A549 (cell line): ENCODE measurements at regions not wholly inside any gene's neighbourhood (a gene's known extent, or its start where the extent isn't known, plus 50 kb on each side); places are given as distances from the start of the nearest gene placed in this dataset.

Experiments used
- ATAC-seq, 2 experiments: fragments of 200-7000 bp in 1 of 2; fragments of >200 bp in 1 of 2; cut with Nextera tagmentation in 1 of 2; cut with Tn5 transposase in 1 of 2; 3 replicates each; pipeline versions ENCODE4 v1.8.0 to v1.9.1; 2018 to 2020; ENCODE audit warnings: mild to moderate bottlenecking in 1 of 2, moderate library complexity in 1 of 2
- CTCF ChIA-PET: fragments of 300-600 bp; sonication (Branson Sonifier 250); formaldehyde crosslinking; extraction: SDS; loops from one replicate; lab custom pipeline; 2021; ENCODE audit warnings: antibody characterized with exemption, inconsistent platforms; lab: Yijun Ruan, JAX
- POLR2A ChIA-PET: fragments of 350-600 bp; formaldehyde crosslinking; extraction: SDS; loops from one replicate; lab custom pipeline; 2021; ENCODE audit warnings: antibody characterized with exemption, inconsistent platforms; lab: Yijun Ruan, JAX
- DNase-seq, 2 experiments: peaks; one replicate each; pipeline versions ENCODE4 v3.0.0 to v3.0.0-alpha.2; 2011 to 2016; ENCODE audit warnings: low read depth in 1 of 2, low spot score in 1 of 2
- FAIRE-seq: peaks from 2 replicates; lab custom pipeline; 2011; peaks lifted over from hg19 to GRCh38; lab: Jason Lieb, UNC
- H3K27ac ChIP-seq, 2 experiments: fragments of >200 bp; sonication (Bioruptor Twin); formaldehyde crosslinking; 3 replicates each; pipeline ENCODE4 v1.5.1; 2016 to 2017
- H3K4me1 ChIP-seq: fragments of >200 bp; sonication (Bioruptor Twin); formaldehyde crosslinking; 3 replicates; pipeline ENCODE4 v1.6.1; 2016
- H3K4me2 ChIP-seq: fragments of >200 bp; sonication (Bioruptor Twin); formaldehyde crosslinking; 3 replicates; pipeline ENCODE4 v1.6.1; 2016
- H3K4me3 ChIP-seq: fragments of >200 bp; sonication (Bioruptor Twin); formaldehyde crosslinking; 3 replicates; pipeline ENCODE4 v1.5.1; 2016
- H3K9me3 ChIP-seq: fragments of >200 bp; sonication (Bioruptor Twin); formaldehyde crosslinking; 3 replicates; pipeline ENCODE4 v1.6.1; 2016
- CEBPB ChIP-seq, 2 experiments: fragments of >200 bp in 1 of 2; sonication (Bioruptor Twin) in 1 of 2; formaldehyde crosslinking in 1 of 2; IDR thresholded peaks; 2 replicates each; pipeline ENCODE4 v1.6.1; 2012 to 2016
- EHMT2 ChIP-seq: fragments of 200-600 bp; sonication (generic); IDR thresholded peaks from 2 replicates; pipeline ENCODE4 v1.6.1; 2016; ENCODE audit warnings: antibody characterized with exemption, low read depth, mild to moderate bottlenecking, moderate library complexity
- ESRRA ChIP-seq: fragments of 150-350 bp; IDR thresholded peaks from 2 replicates; pipeline ENCODE4 v1.6.1; 2014; ENCODE audit warnings: mild to moderate bottlenecking, low read length, borderline replicate concordance
- HEYL ChIP-seq: fragments of 250-450 bp; sonication (Bioruptor Pico); IDR thresholded peaks from 2 replicates; pipeline ENCODE4 v1.8.0; 2021; ENCODE audit warnings: mild to moderate bottlenecking, moderate library complexity
- HMGXB4 ChIP-seq: fragments of 250-450 bp; sonication (Bioruptor Pico); IDR thresholded peaks from 2 replicates; pipeline ENCODE4 v1.5.0; 2021; ENCODE audit warnings: mild to moderate bottlenecking, moderate library complexity, borderline replicate concordance
- HOXB5 ChIP-seq: fragments of 250-450 bp; sonication (Bioruptor Pico); IDR thresholded peaks from 2 replicates; pipeline ENCODE4 v1.5.0; 2020; ENCODE audit warnings: mild to moderate bottlenecking, moderate library complexity
- KDM5A ChIP-seq: fragments of 200-600 bp; sonication (generic); IDR thresholded peaks from 2 replicates; pipeline ENCODE4 v1.6.1; 2016; ENCODE audit warnings: antibody characterized with exemption, mild to moderate bottlenecking
- MAZ ChIP-seq: fragments of 150-350 bp; IDR thresholded peaks from 2 replicates; pipeline ENCODE4 v1.6.1; 2014; ENCODE audit warnings: antibody characterized with exemption, low read depth, low read length, borderline replicate concordance
- NPAS2 ChIP-seq: fragments of 250-450 bp; sonication (Bioruptor Pico); IDR thresholded peaks from 2 replicates; pipeline ENCODE4 v1.8.0; 2022; ENCODE audit warnings: mild to moderate bottlenecking, moderate library complexity, borderline replicate concordance
- PBX3 ChIP-seq: IDR thresholded peaks from 2 replicates; pipeline ENCODE4 v1.6.1; 2012
- PHF8 ChIP-seq: fragments of 200-600 bp; sonication (generic); IDR thresholded peaks from 2 replicates; pipeline ENCODE4 v1.6.1; 2016; ENCODE audit warnings: low read depth, mild to moderate bottlenecking, antibody characterized with exemption, moderate library complexity, borderline replicate concordance
- POLR2AphosphoS2 ChIP-seq: conservative IDR thresholded peaks from 2 replicates; pipeline ENCODE4 v1.6.1; 2012; ENCODE audit warnings: low read length, improper control_type of control experiment, inconsistent platforms
- RARB ChIP-seq: fragments of 250-450 bp; sonication (Bioruptor Pico); IDR thresholded peaks from 2 replicates; pipeline ENCODE4 v1.8.0; 2021; ENCODE audit warnings: mild to moderate bottlenecking, moderate library complexity
- RFX5 ChIP-seq: fragments of 450-650 bp; IDR thresholded peaks from 2 replicates; pipeline ENCODE4 v1.7.1; 2014; ENCODE audit warnings: antibody characterized with exemption, mild to moderate bottlenecking, moderate library complexity
- SMC3 ChIP-seq: fragments of >200 bp; sonication (Bioruptor Twin); formaldehyde crosslinking; IDR thresholded peaks from 3 replicates; pipeline ENCODE4 v1.6.1; 2018; ENCODE audit warnings: inconsistent platforms
- ZC3H11A ChIP-seq: fragments of 450-650 bp; IDR thresholded peaks from 2 replicates; pipeline ENCODE4 v1.6.1; 2014; ENCODE audit warnings: antibody characterized with exemption, mild to moderate bottlenecking
- ZFP36 ChIP-seq: fragments of 450-650 bp; IDR thresholded peaks from 2 replicates; pipeline ENCODE4 v1.6.1; 2014; ENCODE audit warnings: borderline replicate concordance; ENCODE audit not compliant: partially characterized antibody
- ZNF302 ChIP-seq: fragments of 250-450 bp; sonication (Bioruptor Pico); IDR thresholded peaks from 2 replicates; pipeline ENCODE4 v1.9.0; 2021; ENCODE audit warnings: inconsistent platforms, mild to moderate bottlenecking, moderate library complexity
- WGBS: methylation state at CpG from one replicate; pipeline ENCODE4 v1.1.6; 2017; ENCODE audit errors: missing lambda C conversion rate; 5-methylcytosine and 5-hydroxymethylcytosine counted together
- TF ChIP-seq, protein P1 (sequence below): fragments of 200-600 bp; sonication (generic); IDR thresholded peaks from 2 replicates; pipeline ENCODE4 v1.6.1; 2016; ENCODE audit warnings: antibody characterized with exemption, mild to moderate bottlenecking, moderate library complexity

GRCh38 chr7:131190581-131190980 lies 137.1 kb upstream of the MKLN1 start:
- Histone ChIP-seq H3K9me3 (no peaks in the 10 kb centered on the region), H3K4me1 (peaks cover 80% of the 10 kb centered on the region)
- POLR2A ChIA-PET: interaction anchor here (0.6 to 4.2 kb wide), 2 partner anchors 80 to 428 kb away, joined by 4 to 26 read pairs; no protein-coding TSS in a partner anchor
- TF ChIP-seq HEYL: no peak
- no peak for TF ChIP-seq NPAS2 (CRISPR knock-in tag)
- TF ChIP-seq RFX5: no peak
- TF ChIP-seq ESRRA: no peak
- TF ChIP-seq PHF8: no peak
- no peak for TF ChIP-seq POLR2AphosphoS2
- no peak for TF ChIP-seq HMGXB4
- TF ChIP-seq ZFP36: no peak
- TF ChIP-seq SMC3: no peak
- no peak for TF ChIP-seq HOXB5
- no peak for TF ChIP-seq RARB (CRISPR knock-in tag)
- no peak for TF ChIP-seq ZNF302 (CRISPR knock-in tag)
- TF ChIP-seq KDM5A: no peak
- TF ChIP-seq PBX3: no peak
- no peak for TF ChIP-seq EHMT2
- no peak for TF ChIP-seq MAZ
- TF ChIP-seq, all 56 proteins: peak for 0
- peak overlapping the region; percentile 52 for H3K4me2 ChIP-seq
- peak; percentile 2 to 8; a peak in 2 of 6 replicates for ATAC-seq
- 73% methylated on average over 1 of the region's 1 CpG for WGBS
- FAIRE-seq: no peak
- no peak for DNase-seq
- CTCF ChIA-PET: interaction anchor here (0.5 to 2.2 kb wide), 6 partner anchors 20 to 248 kb away, joined by 3 to 7 read pairs (median 4); no protein-coding TSS in a partner anchor
- H3K4me3 ChIP-seq: no peak overlapping the region
- H3K27ac ChIP-seq: peak overlapping the region; percentile 72 to 90

DNA sequence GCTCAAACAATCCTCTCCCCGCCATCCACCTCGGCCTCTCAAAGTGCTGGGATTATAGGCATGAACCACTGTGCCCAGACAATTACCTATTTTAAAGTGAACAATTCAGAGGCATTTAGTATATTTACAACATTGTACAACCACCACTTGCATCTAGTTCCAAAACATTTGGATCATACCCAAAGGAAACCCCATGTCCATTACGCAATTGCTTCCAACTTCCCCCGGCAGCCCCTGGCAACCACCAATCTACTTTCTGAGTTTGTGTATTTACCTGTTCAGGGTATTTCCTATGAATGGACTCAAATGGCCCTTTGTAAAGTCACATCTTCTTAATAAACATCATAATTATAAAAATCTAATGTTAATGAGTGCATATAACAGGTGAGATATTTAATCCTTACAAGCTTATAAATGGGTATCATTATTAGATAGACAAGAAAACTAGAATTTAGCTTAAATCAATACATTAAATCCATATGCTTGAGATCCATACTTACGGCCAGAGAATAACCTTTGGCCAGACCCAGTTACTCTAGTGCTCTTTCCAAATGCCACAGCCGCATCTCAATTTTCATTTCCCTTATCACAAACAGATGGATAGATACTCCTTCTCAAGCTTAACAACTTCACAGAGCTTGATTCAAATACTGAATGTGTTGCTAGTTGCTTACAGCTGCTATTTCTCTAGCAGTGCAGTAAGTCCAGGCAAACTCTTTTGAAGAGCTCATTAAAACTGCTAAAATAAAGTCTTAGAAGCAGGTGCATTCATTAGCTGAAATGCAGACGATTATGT lies 133.4 kb upstream of the MKLN1 start:
- H3K4me1 ChIP-seq: peaks cover 85% of the 10 kb centered on the region
- ChIA-PET CTCF (interaction anchor here (1.1 to 1.9 kb wide), 3 partner anchors 15 to 30 kb away, joined by 3 to 5 read pairs (median 4); no protein-coding TSS in a partner anchor), POLR2A (no interaction called here)
- peak overlapping the region; percentile 71 for H3K4me2 ChIP-seq
- FAIRE-seq: peak; percentile 39
- H3K4me3 ChIP-seq: no peak overlapping the region
- peak overlapping the region; percentile 87 to 93 for H3K27ac ChIP-seq
- WGBS: 73% methylated on average over 7 of the region's 7 CpGs
- peak; percentile 80 to 94; a peak in 3 of 4 replicates for TF ChIP-seq CEBPB (IDR thresholded peaks at IDR 0.05)
- no peak for TF ChIP-seq ZC3H11A
- TF ChIP-seq, all 56 proteins: peak for 1
- DNase-seq: no peak
- ATAC-seq: no peak
- H3K9me3 ChIP-seq: no peaks in the 10 kb centered on the region

DNA sequence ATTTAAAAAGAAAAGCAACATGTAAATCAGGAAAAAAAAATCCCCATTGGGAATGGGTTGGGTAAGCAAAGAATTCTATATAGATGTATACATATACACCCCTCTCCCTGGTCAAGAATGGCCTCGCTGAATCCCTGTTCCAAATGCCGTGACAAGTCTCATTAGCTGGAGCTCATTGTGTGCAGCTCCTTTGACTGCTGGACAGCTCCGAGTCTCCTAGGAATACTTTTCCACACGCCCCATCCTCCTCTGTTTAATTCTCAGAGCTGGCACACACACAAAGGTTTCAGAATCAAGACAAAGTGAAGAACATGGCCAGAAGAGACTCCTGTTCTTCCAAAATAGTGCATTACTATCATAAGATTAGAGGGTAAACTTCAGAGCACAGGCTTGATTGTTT lies 130.9 kb upstream of the MKLN1 start:
- Histone ChIP-seq H3K27ac (peak overlapping the region in 1 of 2 experiments; percentile 75; a peak in 3 of 6 replicates), H3K4me2 (no peak overlapping the region), H3K9me3 (no peaks in the 10 kb centered on the region), H3K4me3 (no peak overlapping the region), H3K4me1 (peaks cover 62% of the 10 kb centered on the region)
- WGBS: 70% methylated on average over 4 of the region's 4 CpGs
- no peak for ATAC-seq
- TF ChIP-seq, protein P1, sequence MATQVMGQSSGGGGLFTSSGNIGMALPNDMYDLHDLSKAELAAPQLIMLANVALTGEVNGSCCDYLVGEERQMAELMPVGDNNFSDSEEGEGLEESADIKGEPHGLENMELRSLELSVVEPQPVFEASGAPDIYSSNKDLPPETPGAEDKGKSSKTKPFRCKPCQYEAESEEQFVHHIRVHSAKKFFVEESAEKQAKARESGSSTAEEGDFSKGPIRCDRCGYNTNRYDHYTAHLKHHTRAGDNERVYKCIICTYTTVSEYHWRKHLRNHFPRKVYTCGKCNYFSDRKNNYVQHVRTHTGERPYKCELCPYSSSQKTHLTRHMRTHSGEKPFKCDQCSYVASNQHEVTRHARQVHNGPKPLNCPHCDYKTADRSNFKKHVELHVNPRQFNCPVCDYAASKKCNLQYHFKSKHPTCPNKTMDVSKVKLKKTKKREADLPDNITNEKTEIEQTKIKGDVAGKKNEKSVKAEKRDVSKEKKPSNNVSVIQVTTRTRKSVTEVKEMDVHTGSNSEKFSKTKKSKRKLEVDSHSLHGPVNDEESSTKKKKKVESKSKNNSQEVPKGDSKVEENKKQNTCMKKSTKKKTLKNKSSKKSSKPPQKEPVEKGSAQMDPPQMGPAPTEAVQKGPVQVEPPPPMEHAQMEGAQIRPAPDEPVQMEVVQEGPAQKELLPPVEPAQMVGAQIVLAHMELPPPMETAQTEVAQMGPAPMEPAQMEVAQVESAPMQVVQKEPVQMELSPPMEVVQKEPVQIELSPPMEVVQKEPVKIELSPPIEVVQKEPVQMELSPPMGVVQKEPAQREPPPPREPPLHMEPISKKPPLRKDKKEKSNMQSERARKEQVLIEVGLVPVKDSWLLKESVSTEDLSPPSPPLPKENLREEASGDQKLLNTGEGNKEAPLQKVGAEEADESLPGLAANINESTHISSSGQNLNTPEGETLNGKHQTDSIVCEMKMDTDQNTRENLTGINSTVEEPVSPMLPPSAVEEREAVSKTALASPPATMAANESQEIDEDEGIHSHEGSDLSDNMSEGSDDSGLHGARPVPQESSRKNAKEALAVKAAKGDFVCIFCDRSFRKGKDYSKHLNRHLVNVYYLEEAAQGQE: peak; percentile 83
- no peak for TF ChIP-seq MAZ
- ChIA-PET CTCF (interaction anchor here (0.6 to 1.1 kb wide), 3 partner anchors 12 to 237 kb away, joined by 3 to 4 read pairs (median 3); no protein-coding TSS in a partner anchor), POLR2A (interaction anchor here (0.6 to 1.0 kb wide), 2 partner anchors 14 to 88 kb away, joined by 3 to 4 read pairs; no protein-coding TSS in a partner anchor)
- no peak for DNase-seq
- no peak for FAIRE-seq
